AG04450 (cell line): ENCODE measurements at regions not wholly inside any gene's neighbourhood (a gene's known extent, or its start where the extent isn't known, plus 50 kb on each side); places are given as distances from the start of the nearest gene placed in this dataset.

Source experiments
- CTCF ChIA-PET: fragments of 300-600, 350-600 bp; formaldehyde crosslinking; extraction: SDS; loops from one replicate; lab custom pipeline; 2022; ENCODE audit warnings: antibody characterized with exemption, inconsistent platforms; lab: Charles Lee
- POLR2A ChIA-PET: fragments of 350-600 bp; formaldehyde crosslinking; extraction: SDS; loops from one replicate; lab custom pipeline; 2021; ENCODE audit warnings: antibody characterized with exemption, inconsistent platforms; lab: Yijun Ruan, JAX
- DNase-seq: peaks from one replicate; pipeline ENCODE4 v3.0.0-alpha.2; 2011; ENCODE audit warnings: low read depth, low spot score
- H3K27ac ChIP-seq: one replicate; pipeline ENCODE4 v1.5.1; 2012; ENCODE audit warnings: low read depth, low read length, control low read depth
- H3K27me3 ChIP-seq: one replicate; pipeline ENCODE4 v1.6.0; 2012; ENCODE audit warnings: low read length; ENCODE audit not compliant: control insufficient read depth, insufficient read depth
- H3K4me3 ChIP-seq: 2 replicates; pipeline ENCODE4 v1.5.1; 2011; ENCODE audit warnings: mild to moderate bottlenecking, low read depth, low read length, control low read depth
- H3K9me3 ChIP-seq: 2 replicates; pipeline ENCODE4 v1.5.1; 2012; ENCODE audit warnings: low read length; ENCODE audit not compliant: control insufficient read depth, insufficient read depth
- CTCF ChIP-seq: IDR thresholded peaks from 2 replicates; pipeline ENCODE4 v1.5.1; 2011; ENCODE audit warnings: low read depth, low read length, control low read depth, inconsistent platforms

- Histone ChIP-seq H3K27me3 (no peaks in the 10 kb centered on the region), H3K4me3 (no peak overlapping the region), H3K9me3 (peaks cover 5% of the 10 kb centered on the region; the same call in 1 of the 2 replicates), H3K27ac (no peak overlapping the region)
- TF ChIP-seq CTCF, result no peak
- DNase-seq, result no peak
- POLR2A ChIA-PET, result no interaction called here
- CTCF ChIA-PET, result no interaction called here
Observed at GRCh38 chr6:142531727-142532126, 229.9 kb downstream of the ADGRG6 start.

- ChIA-PET POLR2A (no interaction called here), CTCF (interaction anchor here (1.4 kb wide), 1 partner anchor 59 kb away, joined by 4 read pairs; no protein-coding TSS in a partner anchor)
- peaks cover 5% of the 10 kb centered on the region; the same call in 1 of the 2 replicates for H3K9me3 ChIP-seq
- DNase-seq, result no peak
- H3K27ac ChIP-seq, result no peak overlapping the region
- TF ChIP-seq CTCF, result no peak
- no peaks in the 10 kb centered on the region for H3K27me3 ChIP-seq
- H3K4me3 ChIP-seq, result no peak overlapping the region
Observed at GRCh38 chr6:142534076-142534475, 232.3 kb downstream of the ADGRG6 start.

GRCh38 chr6:142534484-142534883 is 232.7 kb downstream of the ADGRG6 start:
- peaks cover 5% of the 10 kb centered on the region; the same call in 1 of the 2 replicates for H3K9me3 ChIP-seq
- no peak for TF ChIP-seq CTCF
- no peak overlapping the region for H3K27ac ChIP-seq
- ChIA-PET POLR2A (no interaction called here), CTCF (interaction anchor here (1.4 kb wide), 1 partner anchor 59 kb away, joined by 4 read pairs; no protein-coding TSS in a partner anchor)
- no peaks in the 10 kb centered on the region for H3K27me3 ChIP-seq
- DNase-seq, result no peak
- no peak overlapping the region for H3K4me3 ChIP-seq

GRCh38 chr6:142537612-142538478 is 236.0 kb downstream of the ADGRG6 start:
- Histone ChIP-seq H3K4me3 (no peak overlapping the region), H3K27ac (no peak overlapping the region), H3K27me3 (no peaks in the 10 kb centered on the region), H3K9me3 (peaks cover 5% of the 10 kb centered on the region; the same call in 1 of the 2 replicates)
- DNase-seq, result no peak
- ChIA-PET CTCF (interaction anchor here (0.6 to 2.0 kb wide), 2 partner anchors 29 to 63 kb away, joined by 3 to 4 read pairs; no protein-coding TSS in a partner anchor), POLR2A (interaction anchor here (0.6 kb wide), 1 partner anchor 122 kb away, joined by 3 read pairs; no protein-coding TSS in a partner anchor)
- TF ChIP-seq CTCF, result peak; percentile 51

- POLR2A ChIA-PET, result no interaction called here
Observed at GRCh38 chr6:142542704-142543233, 241.0 kb downstream of the ADGRG6 start.

More at GRCh38 chr6:142542704-142543233, 241.0 kb downstream of the ADGRG6 start:
- CTCF ChIA-PET, result no interaction called here
- no peaks in the 10 kb centered on the region for H3K9me3 ChIP-seq
- TF ChIP-seq CTCF, result no peak
- peak overlapping the region; percentile 57 for H3K27ac ChIP-seq
- peak; percentile 48 for DNase-seq
- no peaks in the 10 kb centered on the region for H3K27me3 ChIP-seq
- H3K4me3 ChIP-seq, result no peak overlapping the region
